ENCODE measurements at regions not wholly inside any gene's neighbourhood (a gene's known extent, or its start where the extent isn't known, plus 50 kb on each side); places are given as distances from the start of the nearest gene placed in this dataset.

GRCh38 chr4:126937846-126938422 lies 694.8 kb upstream of the INTU start:
- Histone ChIP-seq H3K4me3 (ENCODE audit: low read length in 3 of 3) (no peak overlapping the region), H3K27ac (ENCODE audit: low read depth in 2 of 2, low read length in 2 of 2) (no peak overlapping the region), H3K36me3 (ENCODE audit: control insufficient read depth in 2 of 3, insufficient read depth in 3 of 3, low read length in 3 of 3) (no peaks in the 10 kb centered on the region), H3K9me3 (ENCODE audit: control insufficient read depth in 2 of 3, insufficient read depth in 1 of 3, low read length in 3 of 3) (no peaks in the 10 kb centered on the region), H3K4me1 (ENCODE audit: control insufficient read depth in 2 of 3, insufficient read depth in 2 of 3, low read depth in 1 of 3, low read length in 3 of 3) (no peaks in the 10 kb centered on the region), H3K9ac (ENCODE audit: low read length in 3 of 3) (no peak overlapping the region), H3K27me3 (ENCODE audit: control insufficient read depth, insufficient read depth, low read length) (no peaks in the 10 kb centered on the region)
- intact Hi-C loops (cut with DNase I), result no loop called here
- FAIRE-seq (no peak), DNase-seq (no peak)
- TF ChIP-seq CTCF (IDR thresholded peaks at IDR 0.05; ENCODE audit: borderline replicate concordance, extremely low read depth, insufficient read depth), result no peak

- no peaks in the 10 kb centered on the region for H3K27me3 ChIP-seq (ENCODE audit: control insufficient read depth, insufficient read depth, low read length)
- H3K36me3 ChIP-seq (ENCODE audit: control insufficient read depth in 2 of 3, insufficient read depth in 3 of 3, low read length in 3 of 3), result no peaks in the 10 kb centered on the region
- DNase-seq, result no peak
- no peak overlapping the region for H3K9ac ChIP-seq (ENCODE audit: low read length in 3 of 3)
- H3K4me3 ChIP-seq (ENCODE audit: low read length in 3 of 3), result no peak overlapping the region
- no peak for FAIRE-seq
- no peak overlapping the region for H3K27ac ChIP-seq (ENCODE audit: low read depth in 2 of 2, low read length in 2 of 2)
- H3K9me3 ChIP-seq (ENCODE audit: control insufficient read depth in 2 of 3, insufficient read depth in 1 of 3, low read length in 3 of 3), result no peaks in the 10 kb centered on the region
- intact Hi-C loops (cut with DNase I), result no loop called here
- H3K4me1 ChIP-seq (ENCODE audit: control insufficient read depth in 2 of 3, insufficient read depth in 2 of 3, low read depth in 1 of 3, low read length in 3 of 3), result no peaks in the 10 kb centered on the region
- TF ChIP-seq CTCF (IDR thresholded peaks at IDR 0.05; ENCODE audit: borderline replicate concordance, extremely low read depth, insufficient read depth), result no peak
Observed at GRCh38 chr4:126939401-126939800, 693.4 kb upstream of the INTU start.

GRCh38 chr4:126947536-126947935 lies 685.2 kb upstream of the INTU start:
- H3K36me3 ChIP-seq (ENCODE audit: control insufficient read depth in 2 of 3, insufficient read depth in 3 of 3, low read length in 3 of 3), result no peaks in the 10 kb centered on the region
- TF ChIP-seq CTCF (IDR thresholded peaks at IDR 0.05; ENCODE audit: borderline replicate concordance, extremely low read depth, insufficient read depth), result no peak
- H3K9ac ChIP-seq (ENCODE audit: low read length in 3 of 3), result no peak overlapping the region
- no peak overlapping the region for H3K27ac ChIP-seq (ENCODE audit: low read depth in 2 of 2, low read length in 2 of 2)
- intact Hi-C loops (cut with DNase I), result no loop called here
- FAIRE-seq, result no peak
- no peaks in the 10 kb centered on the region for H3K27me3 ChIP-seq (ENCODE audit: control insufficient read depth, insufficient read depth, low read length)
- no peak overlapping the region for H3K4me3 ChIP-seq (ENCODE audit: low read length in 3 of 3)
- DNase-seq, result no peak
- no peaks in the 10 kb centered on the region for H3K9me3 ChIP-seq (ENCODE audit: control insufficient read depth in 2 of 3, insufficient read depth in 1 of 3, low read length in 3 of 3)
- H3K4me1 ChIP-seq (ENCODE audit: control insufficient read depth in 2 of 3, insufficient read depth in 2 of 3, low read depth in 1 of 3, low read length in 3 of 3), result no peaks in the 10 kb centered on the region

All from kidney (tissue), 13 donors.